Naive thymus-derived CD4-positive, alpha-beta T cell (primary cell): ENCODE measurements at regions not wholly inside any gene's neighbourhood (a gene's known extent, or its start where the extent isn't known, plus 50 kb on each side); places are given as distances from the start of the nearest gene placed in this dataset.
A peak's percentile ranks its signal among the peaks of the same experiment; 100 is the strongest.

Source experiments
- ATAC-seq: fragments of 150-1000 bp; cut with Tn5 transposase; 2 replicates; pipeline ENCODE4 v1.10.0; 2021; ENCODE audit warnings: mild to moderate bottlenecking, moderate library complexity
- CTCF ChIA-PET: fragments of 350-600 bp; sonication (Branson Sonifier 250); formaldehyde crosslinking; loops from one replicate; lab custom pipeline; 2021; ENCODE audit warnings: antibody characterized with exemption; lab: Charles Lee
- POLR2A ChIA-PET: fragments of 350-600 bp; sonication (Branson Sonifier 250); formaldehyde crosslinking; loops from one replicate; lab custom pipeline; 2021; ENCODE audit warnings: antibody characterized with exemption, inconsistent platforms; lab: Charles Lee
- DNase-seq, 9 donors: peaks; one replicate each; pipeline versions ENCODE4 v3.0.0 to v3.0.0-alpha.2; 2020 to 2022; ENCODE audit warnings: mixed read lengths in 1 of 9
- H3K27ac ChIP-seq: one replicate; pipeline ENCODE4 v1.7.0; 2013; ENCODE audit warnings: mild to moderate bottlenecking, low read depth, low read length, moderate library complexity
- H3K27me3 ChIP-seq, 2 donors: one replicate each; pipeline ENCODE4 v1.7.0; 2013; ENCODE audit warnings: low read length in 2 of 2, mild to moderate bottlenecking in 2 of 2, moderate library complexity in 2 of 2; ENCODE audit not compliant: control insufficient read depth in 2 of 2, insufficient read depth in 2 of 2
- H3K36me3 ChIP-seq, 3 experiments: 1 replicate in 2 of 3; 2 replicates in 1 of 3; pipeline ENCODE4 v1.7.0; 2013; ENCODE audit warnings: low read length in 3 of 3, mild to moderate bottlenecking in 3 of 3, moderate library complexity in 1 of 3; ENCODE audit not compliant: insufficient read depth in 3 of 3, control insufficient read depth in 2 of 3
- H3K4me1 ChIP-seq, 2 donors: one replicate each; pipeline ENCODE4 v1.7.0; 2013; ENCODE audit warnings: low read length in 2 of 2, mild to moderate bottlenecking in 2 of 2, moderate library complexity in 1 of 2; ENCODE audit not compliant: control insufficient read depth in 2 of 2, insufficient read depth in 2 of 2
- H3K4me3 ChIP-seq: 2 replicates; pipeline ENCODE4 v1.7.0; 2013; ENCODE audit warnings: mild to moderate bottlenecking, low read length
- H3K9me3 ChIP-seq, 3 experiments: 1 replicate in 2 of 3; 2 replicates in 1 of 3; pipeline ENCODE4 v1.7.0; 2013; ENCODE audit warnings: low read length in 3 of 3; ENCODE audit not compliant: control insufficient read depth in 2 of 3
- H3K27ac Mint-ChIP-seq, 9 donors: one replicate each; pipeline ENCODE4 v1.8.0; 2020 to 2022; ENCODE audit warnings: mixed read lengths in 9 of 9, mild to moderate bottlenecking in 8 of 9, moderate library complexity in 5 of 9, inconsistent platforms in 2 of 9
- H3K27me3 Mint-ChIP-seq, 5 donors: one replicate each; pipeline ENCODE4 v1.8.0; 2021 to 2022; ENCODE audit warnings: mixed read lengths in 5 of 5, mild to moderate bottlenecking in 1 of 5
- H3K36me3 Mint-ChIP-seq, 5 donors: one replicate each; pipeline ENCODE4 v1.8.0; 2020 to 2022; ENCODE audit warnings: mixed read lengths in 5 of 5, mild to moderate bottlenecking in 3 of 5, inconsistent platforms in 1 of 5
- H3K4me1 Mint-ChIP-seq, 7 donors: one replicate each; pipeline ENCODE4 v1.8.0; 2020 to 2022; ENCODE audit warnings: mixed read lengths in 7 of 7, mild to moderate bottlenecking in 3 of 7, inconsistent platforms in 1 of 7
- H3K4me3 Mint-ChIP-seq, 10 donors: one replicate each; pipeline ENCODE4 v1.8.0; 2020 to 2022; ENCODE audit warnings: mild to moderate bottlenecking in 10 of 10, mixed read lengths in 10 of 10, moderate library complexity in 6 of 10, inconsistent platforms in 2 of 10
- H3K9me3 Mint-ChIP-seq, 11 donors: one replicate each; pipeline ENCODE4 v1.8.0; 2020 to 2022; ENCODE audit warnings: mixed read lengths in 11 of 11, mild to moderate bottlenecking in 4 of 11, inconsistent platforms in 1 of 11, moderate library complexity in 1 of 11
- intact Hi-C, 2 donors: fragments of 100-400 bp; cut with micrococcal nuclease; formaldehyde crosslinking; loops; one replicate each; pipeline ENCODE4 v1.15.1; 2023

- Histone ChIP-seq H3K27me3 (no peaks in the 10 kb centered on the region), H3K27ac (no peak overlapping the region), H3K36me3 (no peaks in the 10 kb centered on the region), H3K9me3 (no peaks in the 10 kb centered on the region), H3K4me1 (no peaks in the 10 kb centered on the region), H3K4me3 (no peak overlapping the region)
- peaks cover 0 to 2% (median 0%) of the 10 kb centered on the region in 11 donors for H3K9me3 Mint-ChIP-seq
- ATAC-seq = no peak
- peaks cover 0 to 23% (median 12%) of the 10 kb centered on the region in 5 donors for H3K27me3 Mint-ChIP-seq
- no peak for DNase-seq
- H3K4me1 Mint-ChIP-seq = peaks cover 0 to 23% (median 6%) of the 10 kb centered on the region in 7 donors
- CTCF ChIA-PET = no interaction called here
- no peak overlapping the region for H3K27ac Mint-ChIP-seq
- intact Hi-C loops = loop anchor here in 1 of 2 donors (5.0 kb wide), 1 partner anchor 373 kb away; no protein-coding TSS in a partner anchor
- no peak overlapping the region for H3K4me3 Mint-ChIP-seq
- no peaks in the 10 kb centered on the region for H3K36me3 Mint-ChIP-seq
- POLR2A ChIA-PET = no interaction called here
Measured at GRCh38 chr9:759983-760736, 81.3 kb upstream of the DMRT1 start.

- ChIA-PET CTCF (no interaction called here), POLR2A (no interaction called here)
- peaks cover 0 to 12% (median 6%) of the 10 kb centered on the region in 7 donors for H3K4me1 Mint-ChIP-seq
- DNase-seq (no peak), ATAC-seq (no peak)
- peaks cover 0 to 28% (median 14%) of the 10 kb centered on the region in 5 donors for H3K27me3 Mint-ChIP-seq
- Histone ChIP-seq H3K27ac (no peak overlapping the region), H3K9me3 (no peaks in the 10 kb centered on the region), H3K4me1 (no peaks in the 10 kb centered on the region), H3K36me3 (no peaks in the 10 kb centered on the region), H3K4me3 (no peak overlapping the region), H3K27me3 (no peaks in the 10 kb centered on the region)
- no peaks in the 10 kb centered on the region for H3K36me3 Mint-ChIP-seq
- H3K9me3 Mint-ChIP-seq = peaks cover 0 to 2% (median 0%) of the 10 kb centered on the region in 11 donors
- no peak overlapping the region for H3K4me3 Mint-ChIP-seq
- intact Hi-C loops = no loop called here
- no peak overlapping the region for H3K27ac Mint-ChIP-seq
Measured at GRCh38 chr9:761176-761792, 80.2 kb upstream of the DMRT1 start.

DNA sequence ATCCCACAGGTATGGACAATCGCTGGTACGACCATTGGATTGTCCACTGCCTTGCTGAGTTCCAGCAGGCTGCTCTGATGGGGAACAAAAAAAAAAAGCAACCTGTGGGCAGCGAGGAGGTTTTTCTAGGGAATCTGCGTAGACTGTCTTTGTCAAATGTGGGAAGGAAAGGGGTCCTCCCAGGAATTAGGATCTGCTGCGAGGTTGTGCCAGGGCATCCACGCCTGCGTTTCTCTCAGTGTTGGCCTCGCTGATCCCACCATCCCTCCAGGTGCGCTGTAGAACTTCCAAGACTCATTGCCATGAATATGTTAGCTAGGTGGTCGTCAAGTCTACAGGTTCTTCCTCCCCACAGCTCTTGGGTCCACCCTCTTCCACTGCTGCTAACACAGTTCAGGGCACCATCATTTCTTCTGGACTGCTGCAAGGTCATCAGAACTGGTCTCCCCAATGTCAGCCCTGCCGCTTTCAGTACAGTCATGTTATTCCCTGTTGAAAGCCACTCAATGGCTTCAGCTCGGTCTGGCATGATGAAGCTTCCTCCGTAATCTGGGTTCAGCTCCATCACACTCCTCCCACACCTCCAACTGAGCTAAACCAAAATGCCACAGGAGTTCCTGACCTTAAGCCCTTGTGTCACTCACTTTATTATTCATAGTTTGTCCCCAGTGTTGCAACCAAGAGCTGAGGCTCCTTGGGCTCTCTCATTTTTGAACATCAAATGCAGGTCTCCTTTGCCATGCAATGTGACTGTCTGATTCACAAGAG lies 79.5 kb upstream of the DMRT1 start:
- Histone ChIP-seq H3K9me3 (no peaks in the 10 kb centered on the region), H3K4me3 (no peak overlapping the region), H3K27me3 (no peaks in the 10 kb centered on the region), H3K4me1 (no peaks in the 10 kb centered on the region), H3K36me3 (no peaks in the 10 kb centered on the region), H3K27ac (no peak overlapping the region)
- intact Hi-C loops = no loop called here
- Mint-ChIP-seq H3K4me3 (no peak overlapping the region), H3K4me1 (peaks cover 0 to 12% (median 6%) of the 10 kb centered on the region in 7 donors), H3K27ac (peak overlapping the region in 1 of 9 donors; percentile 54), H3K27me3 (peaks cover 0 to 29% (median 14%) of the 10 kb centered on the region in 5 donors), H3K9me3 (peaks cover 0 to 2% (median 0%) of the 10 kb centered on the region in 11 donors), H3K36me3 (no peaks in the 10 kb centered on the region)
- no peak for DNase-seq
- ChIA-PET POLR2A (no interaction called here), CTCF (interaction anchor here (0.6 kb wide), 2 partner anchors 92 to 249 kb away, joined by 3 read pairs; no protein-coding TSS in a partner anchor)
- no peak for ATAC-seq

GRCh38 chr9:763692-764091 lies 77.8 kb upstream of the DMRT1 start:
- Mint-ChIP-seq H3K27ac (peak overlapping the region in 1 of 9 donors; percentile 59), H3K4me1 (peaks cover 0 to 9% (median 6%) of the 10 kb centered on the region in 7 donors), H3K27me3 (peaks cover 9 to 38% (median 20%) of the 10 kb centered on the region in 5 donors), H3K36me3 (peaks cover 0 to 5% (median 0%) of the 10 kb centered on the region in 5 donors), H3K4me3 (peak overlapping the region in 2 of 10 donors; percentile 0 to 6), H3K9me3 (peaks cover 0 to 6% (median 0%) of the 10 kb centered on the region in 11 donors)
- ATAC-seq = no peak
- Histone ChIP-seq H3K9me3 (no peaks in the 10 kb centered on the region), H3K27me3 (no peaks in the 10 kb centered on the region), H3K4me1 (no peaks in the 10 kb centered on the region), H3K27ac (no peak overlapping the region), H3K4me3 (no peak overlapping the region), H3K36me3 (no peaks in the 10 kb centered on the region)
- no peak for DNase-seq
- ChIA-PET CTCF (no interaction called here), POLR2A (no interaction called here)
- intact Hi-C loops = loop anchor here (1.0 kb wide), 1 partner anchor 150 kb away; no protein-coding TSS in a partner anchor

- H3K4me3 ChIP-seq = no peak overlapping the region
- ChIA-PET CTCF (no interaction called here), POLR2A (no interaction called here)
- peaks cover 13 to 42% (median 20%) of the 10 kb centered on the region in 5 donors for H3K27me3 Mint-ChIP-seq
- H3K4me1 ChIP-seq = no peaks in the 10 kb centered on the region
- peaks cover 0 to 8% (median 6%) of the 10 kb centered on the region in 7 donors for H3K4me1 Mint-ChIP-seq
- no peak overlapping the region for H3K27ac Mint-ChIP-seq
- DNase-seq (peak in 6 of 9 donors; percentile 19 to 35 (median 25)), ATAC-seq (peak; percentile 78)
- H3K27ac ChIP-seq = no peak overlapping the region
- H3K9me3 ChIP-seq = no peaks in the 10 kb centered on the region
- peaks cover 0 to 6% (median 0%) of the 10 kb centered on the region in 5 donors for H3K36me3 Mint-ChIP-seq
- intact Hi-C loops = loop anchor here (1.0 kb wide), 1 partner anchor 151 kb away; no protein-coding TSS in a partner anchor
- H3K36me3 ChIP-seq = no peaks in the 10 kb centered on the region
- H3K4me3 Mint-ChIP-seq = peak overlapping the region in 3 of 10 donors; percentile 0 to 67 (median 6)
- no peaks in the 10 kb centered on the region for H3K27me3 ChIP-seq
- peaks cover 0 to 6% (median under 1%) of the 10 kb centered on the region in 11 donors for H3K9me3 Mint-ChIP-seq
Measured at GRCh38 chr9:764105-764524, 77.4 kb upstream of the DMRT1 start.

DNA sequence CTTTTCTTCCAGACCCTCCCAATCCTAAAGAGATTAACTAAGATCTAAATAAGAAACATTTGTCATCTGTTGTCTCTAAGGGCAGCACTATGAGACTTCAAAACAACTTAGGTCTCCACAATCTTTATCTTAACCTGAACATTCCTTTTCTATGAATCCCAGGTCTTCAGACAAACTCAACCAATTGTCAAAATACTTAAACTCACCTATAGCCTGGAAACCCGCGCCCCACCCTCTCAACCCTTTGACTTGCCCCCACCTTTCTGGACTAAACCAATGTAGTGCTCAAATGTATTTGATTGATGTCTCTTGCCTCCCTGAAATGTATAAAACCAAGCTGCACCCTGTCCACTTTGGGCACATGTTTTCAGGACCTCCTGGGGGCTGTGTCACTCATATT lies 76.5 kb upstream of the DMRT1 start:
- Histone ChIP-seq H3K4me3 (no peak overlapping the region), H3K4me1 (no peaks in the 10 kb centered on the region), H3K27me3 (no peaks in the 10 kb centered on the region), H3K36me3 (no peaks in the 10 kb centered on the region), H3K27ac (no peak overlapping the region), H3K9me3 (no peaks in the 10 kb centered on the region)
- peaks cover 20 to 49% (median 29%) of the 10 kb centered on the region in 5 donors for H3K27me3 Mint-ChIP-seq
- ChIA-PET CTCF (no interaction called here), POLR2A (no interaction called here)
- H3K27ac Mint-ChIP-seq = no peak overlapping the region
- DNase-seq = no peak
- intact Hi-C loops = loop anchor here (1.0 kb wide), 1 partner anchor 152 kb away; no protein-coding TSS in a partner anchor
- peaks cover 0 to 10% (median 6%) of the 10 kb centered on the region in 11 donors for H3K9me3 Mint-ChIP-seq
- no peak for ATAC-seq
- peaks cover 0 to 12% (median 0%) of the 10 kb centered on the region in 5 donors for H3K36me3 Mint-ChIP-seq
- peaks cover 0 to 8% (median 6%) of the 10 kb centered on the region in 7 donors for H3K4me1 Mint-ChIP-seq
- H3K4me3 Mint-ChIP-seq = no peak overlapping the region
